ENCODE measurements at regions not wholly inside any gene's neighbourhood (a gene's known extent, or its start where the extent isn't known, plus 50 kb on each side); places are given as distances from the start of the nearest gene placed in this dataset.

- no TSS peak for BruUV-seq (replicated peaks)
- FAIRE-seq = no peak
- no peak for TF ChIP-seq NFIC (IDR thresholded peaks at IDR 0.05)
- TF ChIP-seq, protein P1, sequence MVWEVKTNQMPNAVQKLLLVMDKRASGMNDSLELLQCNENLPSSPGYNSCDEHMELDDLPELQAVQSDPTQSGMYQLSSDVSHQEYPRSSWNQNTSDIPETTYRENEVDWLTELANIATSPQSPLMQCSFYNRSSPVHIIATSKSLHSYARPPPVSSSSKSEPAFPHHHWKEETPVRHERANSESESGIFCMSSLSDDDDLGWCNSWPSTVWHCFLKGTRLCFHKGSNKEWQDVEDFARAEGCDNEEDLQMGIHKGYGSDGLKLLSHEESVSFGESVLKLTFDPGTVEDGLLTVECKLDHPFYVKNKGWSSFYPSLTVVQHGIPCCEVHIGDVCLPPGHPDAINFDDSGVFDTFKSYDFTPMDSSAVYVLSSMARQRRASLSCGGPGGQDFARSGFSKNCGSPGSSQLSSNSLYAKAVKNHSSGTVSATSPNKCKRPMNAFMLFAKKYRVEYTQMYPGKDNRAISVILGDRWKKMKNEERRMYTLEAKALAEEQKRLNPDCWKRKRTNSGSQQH (CRISPR knock-in tag; IDR thresholded peaks at IDR 0.05) = no peak
Observed at GRCh38 chr11:98358551-98358950, 662.2 kb upstream of the CNTN5 start.

DNA sequence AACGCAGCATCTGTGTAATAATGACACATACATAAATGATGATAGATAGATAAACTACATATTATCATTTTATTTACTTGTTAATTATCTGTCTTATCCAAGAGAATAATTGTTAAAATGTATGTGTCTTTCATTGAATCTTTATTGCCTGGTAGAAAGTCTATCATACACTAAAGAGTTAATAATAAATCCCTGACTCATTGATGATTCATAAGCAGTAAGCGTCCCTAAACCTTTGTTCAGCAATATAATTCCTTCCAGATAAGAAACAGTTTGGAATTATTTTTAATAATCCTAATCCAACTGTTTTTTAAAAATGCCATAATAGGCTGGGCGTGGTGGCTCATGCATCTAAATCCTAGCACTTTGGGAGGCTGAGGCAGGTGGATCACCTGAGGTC is 655.6 kb upstream of the CNTN5 start:
- Histone ChIP-seq H3K4me2 (ENCODE audit: insufficient read depth, low read length) (no peak overlapping the region), H3K9me1 (ENCODE audit: control insufficient read depth, insufficient read depth, low read length) (no peaks in the 10 kb centered on the region), H3K9ac (ENCODE audit: insufficient read depth in 1 of 2, low read depth in 2 of 2, low read length in 2 of 2) (no peak overlapping the region), H3K4me1 (replicated peaks in 1 of 2; ENCODE audit: control insufficient read depth in 2 of 2, insufficient read depth in 2 of 2, low read length in 2 of 2) (peaks cover 0 to 4% of the 10 kb centered on the region in 2 experiments; a peak in 2 of 5 replicates), H3K36me3 (ENCODE audit: control insufficient read depth, insufficient read depth, low read length) (no peaks in the 10 kb centered on the region), H3K9me3 (replicated peaks; ENCODE audit: control insufficient read depth, insufficient read depth, low read depth, low read length) (no peaks in the 10 kb centered on the region), H3K27me3 (ENCODE audit: control insufficient read depth in 2 of 2, insufficient read depth in 2 of 2, low read length in 2 of 2) (no peaks in the 10 kb centered on the region), H2AFZ (ENCODE audit: low read depth, low read length) (no peak overlapping the region), H3K27ac (ENCODE audit: extremely low read depth, low read depth, low read length) (no peak overlapping the region), H3K79me2 (ENCODE audit: control insufficient read depth, insufficient read depth, low read length) (no peaks in the 10 kb centered on the region), H4K20me1 (replicated peaks; ENCODE audit: control insufficient read depth, insufficient read depth, low read length) (no peaks in the 10 kb centered on the region), H3K4me3 (no peak overlapping the region)
- no peak for TF ChIP-seq USF1 (CRISPR knock-in tag; IDR thresholded peaks at IDR 0.05)
- TF ChIP-seq FOSL1 (tag; conservative IDR thresholded peaks at IDR 0.05) = peak; percentile 62
- FAIRE-seq = no peak
- no TSS peak for BruUV-seq (replicated peaks)
- intact Hi-C loops (cut with micrococcal nuclease) = no loop called here
- POLR2A ChIA-PET = interaction anchor here (1.1 kb wide), 1 partner anchor 16 kb away, joined by 3 read pairs; no protein-coding TSS in a partner anchor
- no peak for ATAC-seq
- 23% methylated on average over 3 of the region's 3 CpGs for WGBS (ENCODE audit: insufficient coverage, low coverage, missing lambda C conversion rate)
- CTCF ChIA-PET (ENCODE audit: low intra/inter-chr PET ratio) = no interaction called here
- in situ Hi-C loops (cut with MboI) = no loop called here
- DNase-seq (ENCODE audit: extremely low read depth in 1 of 4, low spot score in 3 of 4) = no peak

More at GRCh38 chr11:98358551-98358950, 662.2 kb upstream of the CNTN5 start:
- Histone ChIP-seq H3K9me1 (ENCODE audit: control insufficient read depth, insufficient read depth, low read length) (no peaks in the 10 kb centered on the region), H3K4me2 (ENCODE audit: insufficient read depth, low read length) (no peak overlapping the region), H3K9me3 (replicated peaks; ENCODE audit: control insufficient read depth, insufficient read depth, low read depth, low read length) (no peaks in the 10 kb centered on the region), H3K4me3 (no peak overlapping the region), H3K79me2 (ENCODE audit: control insufficient read depth, insufficient read depth, low read length) (no peaks in the 10 kb centered on the region), H3K36me3 (ENCODE audit: control insufficient read depth, insufficient read depth, low read length) (no peaks in the 10 kb centered on the region), H3K27me3 (ENCODE audit: control insufficient read depth in 2 of 2, insufficient read depth in 2 of 2, low read length in 2 of 2) (no peaks in the 10 kb centered on the region), H3K4me1 (replicated peaks in 1 of 2; ENCODE audit: control insufficient read depth in 2 of 2, insufficient read depth in 2 of 2, low read length in 2 of 2) (peaks cover 0 to 4% of the 10 kb centered on the region in 2 experiments; a peak in 2 of 5 replicates), H4K20me1 (replicated peaks; ENCODE audit: control insufficient read depth, insufficient read depth, low read length) (no peaks in the 10 kb centered on the region), H2AFZ (ENCODE audit: low read depth, low read length) (no peak overlapping the region), H3K9ac (ENCODE audit: insufficient read depth in 1 of 2, low read depth in 2 of 2, low read length in 2 of 2) (no peak overlapping the region), H3K27ac (ENCODE audit: extremely low read depth, low read depth, low read length) (no peak overlapping the region)
- intact Hi-C loops (cut with micrococcal nuclease) = no loop called here
- CTCF ChIA-PET (ENCODE audit: low intra/inter-chr PET ratio) = no interaction called here
- in situ Hi-C loops (cut with MboI) = no loop called here
- WGBS (ENCODE audit: insufficient coverage, low coverage, missing lambda C conversion rate) = 27% methylated on average over 4 of the region's 4 CpGs
- ATAC-seq (no peak), DNase-seq (ENCODE audit: extremely low read depth in 1 of 4, low spot score in 3 of 4) (no peak)
- POLR2A ChIA-PET = no interaction called here

Data from K562 (cell line).